ENCODE measurements at regions not wholly inside any gene's neighbourhood (a gene's known extent, or its start where the extent isn't known, plus 50 kb on each side); places are given as distances from the start of the nearest gene placed in this dataset.

- peak; percentile 45 for DNase-seq
Observed at GRCh38 chr21:16310176-16310575, 580.4 kb downstream of the USP25 start.

- DNase-seq, result no peak
Observed at GRCh38 chr21:16311229-16311628, 581.4 kb downstream of the USP25 start.

- DNase-seq, result peak; percentile 30
Observed at GRCh38 chr21:16312321-16312720, 582.5 kb downstream of the USP25 start.

DNA sequence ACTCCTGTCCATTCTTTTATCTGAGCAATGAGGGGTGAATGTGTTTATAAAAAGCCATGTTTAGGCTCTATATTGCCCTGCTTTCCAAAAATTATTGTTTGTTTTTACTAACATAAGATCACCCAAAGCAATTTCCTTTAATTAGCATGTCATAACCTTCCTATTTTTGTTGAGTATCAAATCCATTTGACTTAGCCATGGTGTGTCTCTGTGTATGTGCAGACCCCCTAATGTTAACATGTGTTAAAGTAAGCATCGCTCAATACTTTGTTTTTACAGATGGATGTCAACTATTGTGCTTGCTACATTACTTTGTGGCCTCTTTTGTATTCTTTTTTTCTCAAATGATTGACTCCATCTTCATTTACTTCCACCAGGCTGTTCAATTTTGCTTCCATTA is 585.4 kb downstream of the USP25 start:
- DNase-seq, result no peak

GRCh38 chr21:16318651-16319300 is 589.0 kb downstream of the USP25 start:
- DNase-seq, result no peak

GRCh38 chr21:16320110-16320509 is 590.3 kb downstream of the USP25 start:
- DNase-seq, result no peak

DNA sequence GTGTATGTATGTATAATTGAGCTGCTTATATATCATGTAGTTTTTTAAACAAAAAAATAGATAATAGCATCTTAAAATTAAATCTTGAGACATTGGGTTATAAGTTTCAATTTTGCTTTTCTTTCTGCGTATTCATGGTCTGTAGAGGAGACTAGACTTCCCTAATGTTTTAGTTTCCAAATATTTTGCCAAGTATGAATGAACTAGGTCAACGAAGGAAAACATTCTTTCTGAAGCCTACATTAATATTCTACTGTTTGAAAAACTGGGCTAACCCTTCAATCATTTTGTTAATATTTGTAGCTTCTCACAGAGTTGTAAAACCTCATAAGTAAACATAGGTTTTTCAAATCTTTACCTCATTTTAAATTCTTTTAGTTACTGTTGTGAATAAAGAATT is 592.7 kb downstream of the USP25 start:
- DNase-seq, result no peak

DNA sequence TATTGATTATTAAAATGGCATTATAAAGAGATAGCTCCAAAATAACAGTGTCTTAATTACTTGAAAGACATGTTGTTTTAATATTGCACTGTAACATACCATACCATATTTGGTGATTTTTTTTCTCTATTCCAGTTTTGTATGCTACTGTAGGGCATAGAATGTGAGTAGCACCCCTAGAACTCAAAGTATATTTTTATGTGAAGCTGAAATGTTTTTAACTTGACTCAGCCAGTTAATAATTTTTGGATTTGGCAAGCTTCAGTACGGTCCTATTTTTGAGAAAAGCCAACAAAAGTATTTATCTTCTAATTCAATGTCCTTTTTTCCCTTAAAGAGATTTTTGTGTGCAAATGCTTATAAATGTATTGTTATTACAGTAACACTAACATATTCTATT is 593.8 kb downstream of the USP25 start:
- DNase-seq, result no peak

- no peak for DNase-seq
Observed at GRCh38 chr21:16324630-16325029, 594.8 kb downstream of the USP25 start.

DNA sequence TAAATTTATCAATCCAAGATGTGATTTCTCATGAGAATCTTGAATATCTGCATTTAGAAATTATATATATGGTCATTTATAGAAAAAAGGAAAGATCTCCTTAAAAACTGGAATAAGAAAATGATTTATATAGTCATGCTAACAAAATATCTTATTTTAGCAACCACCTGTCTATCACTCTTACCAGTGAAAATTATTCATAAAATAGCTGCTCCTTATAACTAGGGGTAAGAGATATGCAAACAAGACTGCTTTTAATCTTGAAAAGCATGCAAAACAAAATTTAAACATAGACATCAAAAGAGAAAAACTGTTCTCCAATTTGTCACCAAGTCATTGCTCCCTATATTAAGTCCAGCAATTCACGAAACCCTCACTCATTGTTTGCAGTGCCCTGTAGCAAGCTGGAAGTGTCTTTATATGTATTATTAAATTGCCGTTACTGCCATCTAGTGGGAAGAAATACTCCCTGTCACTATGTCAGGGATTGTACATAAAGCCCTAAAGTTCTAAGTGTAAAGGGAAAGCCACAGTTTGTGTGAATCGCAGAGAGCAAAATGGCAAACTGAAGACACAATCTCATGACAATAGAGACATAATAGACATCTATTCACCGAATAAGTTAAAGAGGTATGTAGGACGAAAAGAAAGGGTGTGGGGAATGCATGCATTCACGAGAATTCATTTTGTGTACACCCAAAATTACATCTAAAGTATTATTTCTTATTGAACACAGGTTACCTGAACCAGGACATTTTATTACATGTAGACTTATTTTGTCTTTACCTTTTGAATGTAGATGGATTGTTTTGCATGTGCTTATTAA is 600.5 kb downstream of the USP25 start:
- peak; percentile 94 for DNase-seq

DNA sequence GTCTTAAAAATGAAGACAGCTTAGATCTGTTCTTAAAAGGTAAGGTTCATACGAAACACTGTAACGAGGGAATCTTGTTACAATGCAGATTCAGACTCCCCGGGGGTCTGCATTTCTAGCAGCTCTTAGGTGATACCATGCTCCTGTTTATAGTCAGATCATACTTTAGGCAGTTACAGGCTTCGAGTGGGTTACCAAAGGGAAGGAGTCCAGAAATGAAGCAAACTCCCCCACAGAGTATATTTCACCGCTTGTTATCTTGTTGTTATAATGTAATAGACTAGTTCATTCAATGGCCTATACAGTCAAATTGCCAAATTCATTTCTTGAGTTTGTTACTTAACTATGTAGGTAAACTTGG is 601.1 kb downstream of the USP25 start:
- DNase-seq, result no peak

DNA sequence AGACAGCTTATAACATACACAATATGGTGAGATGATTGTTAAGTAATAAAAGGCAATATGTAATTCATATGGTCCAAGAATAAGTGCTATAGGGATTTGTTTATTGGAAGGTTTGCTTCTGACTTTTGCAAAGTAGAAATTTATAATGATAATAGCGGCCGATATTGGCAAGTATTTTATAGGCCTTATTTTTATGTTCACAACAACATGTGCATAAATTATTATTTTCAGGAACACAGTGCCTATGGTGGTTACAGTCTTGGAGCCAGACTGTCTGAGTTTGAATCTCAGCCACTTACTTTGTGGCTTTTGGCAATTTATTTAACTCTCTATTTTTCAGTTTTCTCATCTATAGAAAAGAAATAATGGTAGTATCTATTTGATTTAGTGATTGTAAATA is 607.5 kb downstream of the USP25 start:
- DNase-seq, result no peak

DNA sequence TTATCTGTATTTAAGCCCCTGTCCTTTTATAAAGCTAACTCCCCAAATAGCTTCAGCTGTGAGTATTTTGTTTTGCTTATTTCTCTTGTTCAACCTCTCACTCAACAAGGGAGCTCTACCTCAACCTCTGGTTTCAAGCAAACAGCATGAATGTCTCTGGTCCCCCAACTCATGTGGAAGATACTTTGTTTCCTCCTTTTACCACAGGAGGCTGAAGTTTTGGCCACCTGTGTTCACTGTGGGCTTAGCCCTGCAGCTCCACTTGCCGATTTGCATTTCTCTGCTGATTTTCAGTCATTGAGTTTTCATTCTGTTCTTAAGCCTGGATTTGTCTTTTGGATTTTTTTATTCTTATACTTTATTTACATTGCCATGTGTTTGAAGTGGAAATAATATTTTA is 613.1 kb downstream of the USP25 start:
- DNase-seq, result no peak

DNA sequence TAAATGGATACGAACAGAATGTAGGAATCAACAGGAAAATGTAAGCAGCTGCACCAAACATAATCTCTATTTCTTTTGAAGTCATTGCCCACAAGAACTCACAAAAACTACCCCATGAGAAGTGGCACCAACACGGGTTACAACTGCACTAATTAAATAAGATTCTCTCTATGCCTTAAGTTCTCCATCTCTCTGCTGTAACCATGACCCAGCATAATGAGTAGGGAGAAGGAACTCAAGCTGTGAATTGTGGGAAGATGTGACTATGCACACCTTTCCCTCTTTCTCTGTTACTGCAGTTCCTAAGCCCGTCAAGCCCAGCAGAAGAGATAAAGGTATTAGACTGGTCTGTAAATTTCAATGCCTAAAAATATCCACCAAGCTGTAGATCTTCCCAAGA is 614.0 kb downstream of the USP25 start:
- no peak for DNase-seq

- DNase-seq, result no peak
Observed at GRCh38 chr21:16345757-16346156, 616.0 kb downstream of the USP25 start.

DNA sequence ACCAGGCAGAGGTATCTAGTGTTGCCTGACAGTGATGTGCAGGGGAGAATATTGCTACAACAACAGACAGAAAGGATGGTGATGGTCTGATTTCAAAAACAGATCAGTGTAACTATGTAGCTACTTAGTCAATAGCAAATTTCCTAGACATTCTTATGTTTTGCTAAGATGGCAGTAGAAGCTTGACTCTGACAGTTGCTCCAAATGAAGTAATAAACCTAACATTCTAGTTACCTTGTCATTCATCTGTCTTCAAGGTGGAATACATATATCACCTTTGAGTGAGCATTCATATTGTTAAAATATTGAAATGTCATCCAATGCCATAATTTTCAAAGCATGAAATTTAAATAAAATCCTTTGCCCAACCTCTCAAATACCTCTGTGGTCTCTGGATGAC is 617.4 kb downstream of the USP25 start:
- no peak for DNase-seq

DNA sequence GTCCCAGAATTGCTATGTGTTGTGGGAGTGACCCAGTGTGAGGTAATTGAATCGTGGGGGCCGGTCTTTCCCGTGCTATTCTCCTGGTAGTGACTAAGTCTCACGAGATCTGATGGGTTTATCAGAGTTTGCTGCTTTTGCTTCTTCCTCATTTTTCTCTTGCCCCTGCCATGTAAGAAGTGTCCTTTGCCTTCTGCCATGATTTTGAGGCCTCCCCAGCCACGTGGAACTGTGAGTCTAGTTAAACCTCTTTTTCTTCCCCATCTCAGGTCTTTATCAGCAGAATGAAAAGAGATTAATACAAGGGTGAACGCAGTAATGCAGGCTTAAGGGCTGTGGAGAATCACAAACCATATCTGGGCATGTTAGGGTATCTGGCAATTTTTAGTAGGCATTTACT is 624.0 kb downstream of the USP25 start:
- DNase-seq, result no peak

DNA sequence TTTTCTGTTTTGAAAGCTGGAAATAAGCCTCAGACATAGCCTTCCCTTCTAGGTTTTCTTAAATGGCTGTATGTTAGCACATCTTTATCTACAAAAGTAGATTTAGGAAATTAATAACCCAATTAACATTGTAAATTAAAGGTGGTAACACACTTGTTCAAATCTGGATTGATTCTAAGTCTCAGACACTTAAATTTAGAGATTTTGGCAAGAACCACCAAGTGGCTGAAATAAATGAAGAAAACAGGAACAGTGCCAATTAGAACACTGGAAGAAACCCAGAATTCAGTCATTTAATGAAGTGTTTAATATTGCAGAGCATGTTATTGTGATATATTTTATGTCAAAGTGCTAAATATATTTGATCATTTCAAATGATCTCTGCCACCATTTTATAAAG is 628.2 kb downstream of the USP25 start:
- DNase-seq, result no peak

DNA sequence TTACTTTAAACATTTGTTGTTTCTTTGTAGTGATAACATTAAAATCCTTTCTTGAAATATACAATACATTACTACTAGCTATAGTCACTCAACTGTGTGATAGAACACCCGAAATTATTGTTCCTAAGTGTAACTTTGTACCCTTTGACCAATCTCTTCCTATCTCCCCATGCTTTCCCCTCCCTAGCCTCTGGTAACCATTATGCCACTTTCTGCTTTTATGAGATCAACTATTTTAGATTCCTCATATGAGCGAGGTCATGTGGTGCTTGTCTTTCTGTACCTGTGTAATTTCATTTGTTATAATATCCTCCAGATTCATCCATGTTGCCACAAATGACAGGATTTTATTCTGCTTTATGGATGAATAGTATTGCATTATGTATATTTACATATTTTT is 629.0 kb downstream of the USP25 start:
- no peak for DNase-seq

DNA sequence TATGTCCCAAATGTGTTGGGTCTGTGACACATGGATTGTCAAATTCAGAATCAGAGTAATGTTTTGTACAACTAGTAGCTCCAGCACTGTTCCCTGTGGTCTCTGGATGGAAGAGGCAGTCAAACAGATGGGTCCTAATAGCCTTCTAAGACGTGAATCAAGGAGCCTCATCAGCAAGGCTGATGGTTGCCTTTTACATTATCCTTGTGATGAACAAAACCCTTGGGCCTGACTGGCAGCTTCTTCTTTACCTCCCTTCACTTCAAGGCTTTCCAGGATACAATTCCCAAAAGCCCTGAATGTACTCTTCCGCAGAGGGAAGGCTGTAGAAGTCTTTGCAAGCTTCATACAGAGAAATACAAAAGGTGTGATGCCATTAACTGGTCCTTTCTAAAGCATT is 633.3 kb downstream of the USP25 start:
- peak; percentile 65 for DNase-seq

- DNase-seq, result no peak
Observed at GRCh38 chr21:16363518-16363917, 633.7 kb downstream of the USP25 start.

GRCh38 chr21:16366207-16366606 is 636.4 kb downstream of the USP25 start:
- no peak for DNase-seq

- DNase-seq, result no peak
Observed at GRCh38 chr21:16367079-16367478, 637.3 kb downstream of the USP25 start.

- no peak for DNase-seq
Observed at GRCh38 chr21:16370186-16370585, 640.4 kb downstream of the USP25 start.

GRCh38 chr21:16372586-16372985 is 642.8 kb downstream of the USP25 start:
- DNase-seq, result no peak

Measured in eye (tissue), 1 donor.